IPS DF 4.7 (cell line): ENCODE measurements at regions not wholly inside any gene's neighbourhood (a gene's known extent, or its start where the extent isn't known, plus 50 kb on each side); places are given as distances from the start of the nearest gene placed in this dataset.
"Not testable (repeated sequence)": the region's sequence is repeated elsewhere in the genome, so short reads cannot be mapped to it uniquely, and the experiment has no call there.

Source experiments
- DNase-seq: peaks from one replicate; pipeline ENCODE4 v3.0.0-alpha.2; 2013; ENCODE audit warnings: low spot score; ENCODE audit errors: extremely low read depth

DNA sequence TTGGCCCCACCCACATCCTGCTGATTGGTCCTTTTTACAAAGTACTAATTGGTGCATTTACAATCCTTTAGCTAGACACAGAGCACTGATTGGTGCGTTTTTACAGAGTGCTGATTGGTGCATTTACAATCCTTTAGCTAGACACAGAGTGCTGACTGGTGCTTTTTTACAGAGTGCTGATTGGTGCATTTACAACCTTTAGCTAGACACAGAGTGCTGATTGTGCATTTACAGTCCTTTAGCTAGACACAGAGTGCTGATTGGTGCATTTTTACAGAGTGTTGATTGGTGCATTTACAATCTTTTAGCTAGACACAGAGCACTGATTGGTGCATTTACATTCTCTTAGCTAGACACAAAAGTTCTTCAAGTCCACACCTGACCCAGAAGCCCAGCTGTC is 144.2 kb upstream of the XIRP2 start:
- not testable (repeated sequence) for DNase-seq

DNA sequence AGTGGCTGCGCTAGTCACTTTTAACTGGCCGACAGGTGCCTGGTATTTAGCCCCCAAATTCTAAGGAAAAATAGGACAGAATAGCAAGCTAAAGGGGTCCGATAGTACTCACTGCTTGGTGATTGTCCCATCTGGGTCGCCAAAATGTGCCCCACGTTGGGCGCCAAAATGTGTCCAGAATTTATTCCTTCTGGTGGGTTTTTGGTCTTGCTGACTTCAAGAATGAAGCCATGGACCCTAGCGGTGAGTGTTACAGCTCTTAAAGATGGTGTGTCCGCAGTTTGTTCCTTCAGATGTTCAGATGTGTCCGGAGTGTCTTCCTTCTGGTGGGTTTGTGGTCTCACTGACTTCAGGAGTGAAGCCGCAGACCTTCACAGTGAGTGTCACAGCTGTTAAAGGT is 144.8 kb upstream of the XIRP2 start:
- DNase-seq, result not testable (repeated sequence)

- no peak for DNase-seq
Observed at GRCh38 chr2:166727095-166727494, 161.2 kb upstream of the XIRP2 start.

GRCh38 chr2:166725927-166726924 is 162.1 kb upstream of the XIRP2 start:
- DNase-seq, result no peak

DNA sequence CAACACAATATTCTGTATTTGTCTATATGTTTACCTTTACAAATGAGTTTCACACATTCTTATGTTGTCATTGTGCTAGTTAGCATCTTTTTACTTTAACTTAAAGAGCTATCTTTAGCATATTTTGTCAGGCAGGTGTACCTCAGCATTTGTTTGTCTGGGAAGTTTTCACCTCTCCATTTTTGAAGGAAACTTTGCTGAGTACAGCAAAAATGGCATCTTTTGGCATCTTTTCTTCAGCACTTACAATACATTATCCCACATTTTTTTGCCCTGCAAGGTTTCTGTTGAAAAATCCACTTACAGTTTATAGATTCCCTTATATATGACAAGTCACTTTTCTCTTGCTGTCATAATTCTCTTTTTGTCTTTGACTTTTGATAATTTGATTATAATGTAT is 171.3 kb upstream of the XIRP2 start:
- no peak for DNase-seq

GRCh38 chr2:166700079-166700478 is 188.2 kb upstream of the XIRP2 start:
- no peak for DNase-seq

- no peak for DNase-seq
Observed at GRCh38 chr2:166695154-166695553, 193.1 kb upstream of the XIRP2 start.

DNA sequence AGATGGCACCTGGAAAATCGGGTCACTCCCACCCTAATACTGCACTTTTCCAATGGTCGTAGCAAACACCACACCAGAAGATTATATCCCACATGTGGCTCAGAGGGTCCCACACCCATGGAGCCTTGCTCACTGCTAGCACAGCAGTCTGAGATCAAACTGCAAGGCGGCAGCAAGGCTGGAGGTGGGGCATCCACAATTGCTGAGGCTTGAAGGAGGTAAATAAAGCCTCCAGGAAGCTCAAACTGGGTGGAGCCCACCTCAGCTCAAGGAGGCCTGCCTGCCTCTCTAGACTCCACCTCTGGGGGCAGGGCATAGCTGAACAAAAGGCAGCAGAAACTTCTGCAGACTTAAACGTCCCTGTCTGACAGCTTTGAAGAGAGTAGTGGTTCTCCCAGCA is 192.0 kb upstream of the SCN7A start:
- not testable (repeated sequence) for DNase-seq

- no peak for DNase-seq
Observed at GRCh38 chr2:166677996-166678395, 183.9 kb upstream of the SCN7A start.

DNA sequence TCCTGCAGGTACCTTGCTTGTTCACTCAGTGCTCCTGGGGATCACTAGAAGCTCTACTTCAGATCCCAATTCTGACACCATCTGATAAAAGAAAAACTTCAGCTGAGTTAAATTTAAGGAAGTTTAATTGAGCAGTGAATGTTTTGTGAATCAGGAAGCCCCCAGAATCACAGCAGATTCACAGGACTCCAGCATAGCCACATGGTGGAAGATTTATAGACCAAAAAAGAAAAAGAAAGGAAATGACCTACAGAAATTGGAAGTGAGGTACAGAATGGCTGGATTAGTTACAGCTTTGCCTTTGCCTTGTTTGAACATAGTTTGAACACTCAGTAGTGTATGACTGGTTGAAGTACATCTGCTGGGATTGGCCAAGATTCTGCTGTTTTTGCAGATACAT is 182.7 kb upstream of the SCN7A start:
- DNase-seq, result no peak

GRCh38 chr2:166675553-166675952 is 181.5 kb upstream of the SCN7A start:
- no peak for DNase-seq

GRCh38 chr2:166673986-166674385 is 179.9 kb upstream of the SCN7A start:
- no peak for DNase-seq

DNA sequence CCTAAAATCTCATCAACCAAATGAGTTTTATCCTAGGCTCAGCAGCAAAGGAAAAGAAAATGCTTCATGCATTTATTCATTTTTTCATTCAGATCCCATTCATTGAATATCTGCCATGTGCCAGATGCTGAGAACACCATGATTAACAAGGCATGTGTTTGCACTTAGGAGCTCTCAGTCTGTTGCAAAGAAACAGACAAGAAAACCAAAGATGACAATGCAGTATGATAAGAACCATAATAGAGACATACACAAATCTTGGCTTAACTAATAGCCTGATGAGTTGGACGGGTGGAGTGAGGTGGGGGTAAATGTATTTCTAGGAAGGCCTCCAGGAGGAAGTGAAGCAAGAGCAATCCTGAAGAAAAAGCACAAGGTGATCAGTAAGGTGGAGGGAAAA is 177.8 kb upstream of the SCN7A start:
- no peak for DNase-seq

DNA sequence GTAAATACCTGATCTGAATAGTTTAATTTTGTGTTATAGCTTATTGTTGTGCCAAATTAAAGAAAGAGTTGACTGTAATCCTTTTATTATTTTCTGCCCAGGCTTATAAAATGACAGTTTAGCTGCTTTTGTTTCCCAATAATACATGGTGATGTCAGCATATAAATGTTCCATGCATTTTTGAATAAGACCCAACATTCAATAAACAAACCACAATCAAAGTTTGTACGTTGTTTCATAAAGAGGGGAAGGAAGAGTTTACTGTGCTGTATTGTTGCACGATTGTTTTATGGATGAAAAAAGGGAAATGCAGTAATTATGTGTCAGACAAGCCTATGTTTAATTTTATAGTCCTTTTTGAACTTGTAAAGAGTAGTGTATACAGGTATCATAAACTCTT is 177.2 kb upstream of the SCN7A start:
- no peak for DNase-seq

GRCh38 chr2:166665991-166666940 is 172.2 kb upstream of the SCN7A start:
- no peak for DNase-seq

GRCh38 chr2:166661824-166662223 is 167.8 kb upstream of the SCN7A start:
- no peak for DNase-seq

GRCh38 chr2:166661391-166661790 is 167.3 kb upstream of the SCN7A start:
- no peak for DNase-seq

DNA sequence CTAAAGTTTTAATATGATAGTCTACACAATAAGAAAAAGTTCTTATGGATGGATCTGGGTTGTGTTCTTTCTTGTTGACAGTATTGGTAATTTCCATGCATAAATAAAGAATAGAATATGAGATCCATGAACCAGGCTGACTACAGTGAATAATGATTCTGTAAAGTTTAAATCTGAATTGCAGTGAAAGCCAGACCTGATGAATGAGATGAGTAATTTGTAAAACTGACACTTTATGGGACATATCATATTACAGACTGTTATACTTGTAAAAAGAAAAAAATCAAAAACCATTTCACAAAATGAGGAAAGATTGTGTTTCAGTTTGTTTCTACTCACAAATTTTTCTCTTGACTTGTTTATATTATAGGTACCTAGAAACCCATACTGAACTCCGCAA is 164.9 kb upstream of the SCN7A start:
- DNase-seq, result no peak

DNA sequence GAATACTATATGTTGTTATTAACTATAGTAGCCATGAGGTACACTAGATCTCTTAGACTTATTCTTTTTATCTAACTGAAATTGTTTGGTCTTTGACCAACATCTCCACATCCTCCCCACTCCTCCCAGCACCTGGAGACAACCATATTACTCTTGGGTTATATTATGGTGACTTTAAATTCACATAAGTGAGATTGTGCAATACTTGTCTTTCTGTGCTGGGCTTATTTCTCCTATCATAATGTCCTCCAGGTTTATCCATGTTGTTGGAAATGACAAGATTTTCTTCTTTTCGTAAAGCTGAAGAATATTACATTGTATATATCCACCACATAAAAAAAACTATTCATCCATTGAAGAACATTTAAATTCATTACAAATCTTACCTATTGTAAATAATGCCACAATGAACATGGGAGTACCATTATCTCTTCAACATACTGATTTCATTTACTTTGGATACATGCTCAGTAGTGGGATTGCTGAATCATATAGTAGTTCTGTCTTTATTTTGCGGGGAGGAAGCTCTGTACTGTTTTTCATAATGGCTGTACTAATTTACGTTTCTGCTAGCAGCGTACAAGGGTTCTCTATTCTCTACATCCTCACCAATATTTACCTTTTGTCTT is 159.2 kb upstream of the SCN7A start:
- DNase-seq, result no peak

GRCh38 chr2:166651991-166652390 is 157.9 kb upstream of the SCN7A start:
- no peak for DNase-seq

- no peak for DNase-seq
Observed at GRCh38 chr2:166651080-166651675, 157.1 kb upstream of the SCN7A start.
